Liver (tissue), 3 donors: ENCODE measurements at regions not wholly inside any gene's neighbourhood (a gene's known extent, or its start where the extent isn't known, plus 50 kb on each side); places are given as distances from the start of the nearest gene placed in this dataset.

Experiments
- CTCF ChIP-seq: fragments of 150-350 bp; IDR thresholded peaks from 2 replicates; pipeline ENCODE4 v1.5.1; 2017; ENCODE audit warnings: improper control_type of control experiment, low read depth, low read length; ENCODE audit not compliant: missing input control
- FOXA1 ChIP-seq: IDR thresholded peaks from 2 replicates; pipeline ENCODE4 v1.6.1; 2016; ENCODE audit warnings: antibody characterized with exemption
- HNF4A ChIP-seq, 2 donors: conservative IDR thresholded peaks; 2 replicates each; pipeline ENCODE4 v1.6.1; 2016; ENCODE audit warnings: antibody characterized with exemption in 2 of 2, mild to moderate bottlenecking in 2 of 2
- RAD21 ChIP-seq, 2 donors: IDR thresholded peaks; 2 replicates each; pipeline ENCODE4 v1.6.1; 2016; ENCODE audit warnings: antibody characterized with exemption in 2 of 2, mild to moderate bottlenecking in 2 of 2
- RXRA ChIP-seq, 2 donors: IDR thresholded peaks; 2 replicates each; pipeline ENCODE4 v1.6.1; 2017 to 2018; ENCODE audit warnings: antibody characterized with exemption in 2 of 2, mild to moderate bottlenecking in 1 of 2
- SP1 ChIP-seq: IDR thresholded peaks from 2 replicates; pipeline ENCODE4 v1.6.1; 2018; ENCODE audit warnings: antibody characterized with exemption, mild to moderate bottlenecking
- TAF1 ChIP-seq: conservative IDR thresholded peaks from 2 replicates; pipeline ENCODE4 v1.6.1; 2016; ENCODE audit warnings: antibody characterized with exemption, mild to moderate bottlenecking
- YY1 ChIP-seq: IDR thresholded peaks from 2 replicates; pipeline ENCODE4 v1.6.1; 2016; ENCODE audit warnings: antibody characterized with exemption, mild to moderate bottlenecking
- TF ChIP-seq, protein P1 (sequence below): IDR thresholded peaks from 2 replicates; pipeline ENCODE4 v1.6.1; 2016; ENCODE audit warnings: antibody characterized with exemption
- TF ChIP-seq, protein P2 (sequence below): IDR thresholded peaks from 2 replicates; pipeline ENCODE4 v1.6.1; 2016; ENCODE audit warnings: antibody characterized with exemption, mild to moderate bottlenecking
- TF ChIP-seq, protein P3 (sequence below): IDR thresholded peaks from 2 replicates; pipeline ENCODE4 v1.6.1; 2016; ENCODE audit warnings: antibody characterized with exemption
- donor health status: healthy.
- donor health status: healthy.

DNA sequence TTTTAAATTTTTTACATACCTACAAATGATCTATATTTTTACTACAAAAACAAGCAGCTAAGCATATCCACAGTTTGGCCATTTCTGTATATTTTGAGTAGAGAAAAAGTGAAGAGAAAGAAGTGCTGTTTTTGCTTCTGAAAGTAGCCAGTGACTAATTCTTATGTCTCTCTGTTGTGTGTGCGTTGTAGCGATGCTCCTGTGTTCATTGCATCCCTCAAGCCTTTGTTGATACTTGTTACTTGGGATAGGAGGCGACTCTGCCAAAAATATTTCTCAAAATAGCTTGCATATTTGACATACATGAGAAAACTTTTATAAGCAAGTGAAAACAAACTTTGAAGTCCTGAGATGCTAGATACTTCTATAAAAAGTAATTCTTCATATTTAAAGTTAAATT, 714.1 kb downstream of the FSCB start:
- TF ChIP-seq FOXA1 (no peak), CTCF (no peak), TAF1 (no peak), SP1 (no peak), RAD21 (IDR thresholded peaks at IDR 0.05) (no peak), RXRA (IDR thresholded peaks at IDR 0.05) (no peak), YY1 (no peak), HNF4A (conservative IDR thresholded peaks at IDR 0.05) (no peak)
- TF ChIP-seq, protein P1, sequence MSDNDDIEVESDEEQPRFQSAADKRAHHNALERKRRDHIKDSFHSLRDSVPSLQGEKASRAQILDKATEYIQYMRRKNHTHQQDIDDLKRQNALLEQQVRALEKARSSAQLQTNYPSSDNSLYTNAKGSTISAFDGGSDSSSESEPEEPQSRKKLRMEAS: no peak
- TF ChIP-seq, protein P2, sequence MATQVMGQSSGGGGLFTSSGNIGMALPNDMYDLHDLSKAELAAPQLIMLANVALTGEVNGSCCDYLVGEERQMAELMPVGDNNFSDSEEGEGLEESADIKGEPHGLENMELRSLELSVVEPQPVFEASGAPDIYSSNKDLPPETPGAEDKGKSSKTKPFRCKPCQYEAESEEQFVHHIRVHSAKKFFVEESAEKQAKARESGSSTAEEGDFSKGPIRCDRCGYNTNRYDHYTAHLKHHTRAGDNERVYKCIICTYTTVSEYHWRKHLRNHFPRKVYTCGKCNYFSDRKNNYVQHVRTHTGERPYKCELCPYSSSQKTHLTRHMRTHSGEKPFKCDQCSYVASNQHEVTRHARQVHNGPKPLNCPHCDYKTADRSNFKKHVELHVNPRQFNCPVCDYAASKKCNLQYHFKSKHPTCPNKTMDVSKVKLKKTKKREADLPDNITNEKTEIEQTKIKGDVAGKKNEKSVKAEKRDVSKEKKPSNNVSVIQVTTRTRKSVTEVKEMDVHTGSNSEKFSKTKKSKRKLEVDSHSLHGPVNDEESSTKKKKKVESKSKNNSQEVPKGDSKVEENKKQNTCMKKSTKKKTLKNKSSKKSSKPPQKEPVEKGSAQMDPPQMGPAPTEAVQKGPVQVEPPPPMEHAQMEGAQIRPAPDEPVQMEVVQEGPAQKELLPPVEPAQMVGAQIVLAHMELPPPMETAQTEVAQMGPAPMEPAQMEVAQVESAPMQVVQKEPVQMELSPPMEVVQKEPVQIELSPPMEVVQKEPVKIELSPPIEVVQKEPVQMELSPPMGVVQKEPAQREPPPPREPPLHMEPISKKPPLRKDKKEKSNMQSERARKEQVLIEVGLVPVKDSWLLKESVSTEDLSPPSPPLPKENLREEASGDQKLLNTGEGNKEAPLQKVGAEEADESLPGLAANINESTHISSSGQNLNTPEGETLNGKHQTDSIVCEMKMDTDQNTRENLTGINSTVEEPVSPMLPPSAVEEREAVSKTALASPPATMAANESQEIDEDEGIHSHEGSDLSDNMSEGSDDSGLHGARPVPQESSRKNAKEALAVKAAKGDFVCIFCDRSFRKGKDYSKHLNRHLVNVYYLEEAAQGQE: no peak
- TF ChIP-seq, protein P3, sequence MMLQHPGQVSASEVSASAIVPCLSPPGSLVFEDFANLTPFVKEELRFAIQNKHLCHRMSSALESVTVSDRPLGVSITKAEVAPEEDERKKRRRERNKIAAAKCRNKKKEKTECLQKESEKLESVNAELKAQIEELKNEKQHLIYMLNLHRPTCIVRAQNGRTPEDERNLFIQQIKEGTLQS: no peak
